ENCODE measurements at regions not wholly inside any gene's neighbourhood (a gene's known extent, or its start where the extent isn't known, plus 50 kb on each side); places are given as distances from the start of the nearest gene placed in this dataset.

- H3K27ac Mint-ChIP-seq: peak overlapping the region in 1 of 3 experiments; percentile 17; a peak in 1 of 7 replicates
- no peak overlapping the region for H3K4ac ChIP-seq (ENCODE audit: low read depth, low read length)
- H3K23me2 ChIP-seq (ENCODE audit: insufficient read length, low read depth, low read length, poor library complexity, severe bottlenecking): no peaks in the 10 kb centered on the region
- H2BK120ac ChIP-seq (ENCODE audit: low read depth, low read length, poor library complexity, severe bottlenecking): no peak overlapping the region
- no peak overlapping the region for H4K91ac ChIP-seq (ENCODE audit: insufficient read length, low read depth, low read length)
- no peak overlapping the region for H3T11ph ChIP-seq (ENCODE audit: low read length)
- H2BK5ac ChIP-seq (ENCODE audit: insufficient read length, low read length): no peak overlapping the region
- H2BK12ac ChIP-seq (ENCODE audit: insufficient read length, low read depth, low read length): no peak overlapping the region
- H3K4me1 ChIP-seq (ENCODE audit: insufficient read depth, low read length): no peaks in the 10 kb centered on the region
- no peak overlapping the region for H3K4me2 ChIP-seq (ENCODE audit: insufficient read depth, insufficient read length, low read length)
- H3K9ac ChIP-seq (ENCODE audit: extremely low read depth, insufficient read length, low read length): no peak overlapping the region
- no peak overlapping the region for H3K18ac ChIP-seq (ENCODE audit: insufficient read length, low read depth, low read length)
- H3K36me3 Mint-ChIP-seq (ENCODE audit: insufficient read depth in 1 of 3, low read depth in 3 of 3): peaks cover 0 to 10% (median 5%) of the 10 kb centered on the region in 3 experiments; a peak in 3 of 7 replicates
- H3K9me3 ChIP-seq (ENCODE audit: control insufficient read depth, low read depth, low read length): no peaks in the 10 kb centered on the region
- no peak overlapping the region for H2BK15ac ChIP-seq (ENCODE audit: low read depth, low read length)
- H3K9me3 Mint-ChIP-seq: peaks cover 0 to 3% of the 10 kb centered on the region in 2 experiments; a peak in 4 of 5 replicates
- H3K27ac ChIP-seq (ENCODE audit: insufficient read length, low read depth, low read length): no peak overlapping the region
- no peak overlapping the region for H4K5ac ChIP-seq (ENCODE audit: insufficient read length, low read depth, low read length)
- H3K23ac ChIP-seq (ENCODE audit: insufficient read length, low read depth, low read length): no peak overlapping the region
- no peak overlapping the region for H3K14ac ChIP-seq (ENCODE audit: insufficient read depth, low read length)
- no peak overlapping the region for H3K56ac ChIP-seq (ENCODE audit: insufficient read length, low read depth, low read length)
- no peaks in the 10 kb centered on the region for H3K79me2 ChIP-seq (ENCODE audit: insufficient read depth, low read length)
- no peak for TF ChIP-seq CTCF (conservative IDR thresholded peaks at IDR 0.05)
- no peak for DNase-seq
- no peaks in the 10 kb centered on the region for H3K27me3 Mint-ChIP-seq (ENCODE audit: low read depth)
- H4K20me1 ChIP-seq (ENCODE audit: control insufficient read depth, insufficient read depth, insufficient read length): no peaks in the 10 kb centered on the region
- no peak overlapping the region for H4K8ac ChIP-seq (replicated peaks; ENCODE audit: insufficient read length, low read depth, low read length)
- H3K4me1 Mint-ChIP-seq: peaks cover 0 to 3% of the 10 kb centered on the region in 2 experiments; a peak in 1 of 4 replicates
- H2BK20ac ChIP-seq (ENCODE audit: low read depth, low read length, poor library complexity, severe bottlenecking): no peak overlapping the region
- H2AK5ac ChIP-seq (ENCODE audit: insufficient read length, low read length): no peak overlapping the region
- no peak overlapping the region for H2AFZ ChIP-seq (ENCODE audit: low read length)
- no peaks in the 10 kb centered on the region for H3K27me3 ChIP-seq (ENCODE audit: insufficient read depth, low read length)
- H3K4me3 Mint-ChIP-seq: no peak overlapping the region
- no peaks in the 10 kb centered on the region for H3K79me1 ChIP-seq (ENCODE audit: insufficient read depth, low read depth, low read length, poor library complexity, severe bottlenecking)
These were observed 166.3 kb upstream of the TMEM196 start for GRCh38 chr7:19939746-19940145.
